ENCODE measurements at regions not wholly inside any gene's neighbourhood (a gene's known extent, or its start where the extent isn't known, plus 50 kb on each side); places are given as distances from the start of the nearest gene placed in this dataset.

- Mint-ChIP-seq H3K4me1 (no peaks in the 10 kb centered on the region), H3K4me3 (no peak overlapping the region), H3K9me3 (no peaks in the 10 kb centered on the region), H3K27me3 (ENCODE audit: low read depth) (peaks cover 21% of the 10 kb centered on the region), H3K27ac (no peak overlapping the region), H3K36me3 (no peaks in the 10 kb centered on the region)
- no peak for TF ChIP-seq CTCF (IDR thresholded peaks at IDR 0.05; ENCODE audit: unreplicated experiment)
- no peak for DNase-seq (ENCODE audit: low spot score in 2 of 2, unreplicated experiment in 2 of 2)
Observed at GRCh38 chr10:62613859-62614258, 190.7 kb upstream of the ADO start.

DNA sequence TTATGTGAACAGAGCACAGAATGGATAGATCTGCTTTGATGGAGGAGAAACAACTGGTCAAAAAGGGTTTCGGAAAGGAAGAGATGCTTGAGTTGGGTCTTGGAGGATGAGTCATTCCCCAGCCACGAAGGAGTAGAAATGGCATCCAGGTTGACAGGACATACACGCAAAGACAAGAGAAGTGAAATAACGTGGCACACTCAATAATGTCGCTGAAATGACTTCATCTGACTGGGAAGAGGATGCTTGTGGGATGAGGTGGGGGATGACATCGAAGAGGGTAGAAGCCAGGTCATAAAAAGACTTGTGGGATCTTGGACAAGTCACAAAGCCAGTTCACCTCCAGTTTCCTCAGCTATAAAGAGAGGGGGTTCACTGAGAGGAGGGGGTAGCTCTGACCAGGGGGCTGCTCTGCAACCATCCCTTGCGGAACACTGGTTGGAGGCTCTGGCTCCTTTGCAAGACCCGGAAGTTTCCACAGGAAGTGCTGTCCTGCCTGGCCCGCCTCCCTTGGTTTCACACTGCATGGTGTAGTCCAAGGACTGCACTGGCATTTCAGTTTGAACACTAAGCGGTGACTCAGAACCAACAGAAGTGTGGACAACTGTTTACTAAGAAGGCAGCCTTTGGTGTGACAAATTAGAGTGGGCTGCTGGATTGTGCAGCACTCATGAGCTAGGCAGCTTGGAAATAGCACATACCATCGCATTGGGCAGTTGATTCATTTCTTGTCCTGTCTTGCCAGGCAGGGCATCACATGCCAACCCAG lies 189.9 kb upstream of the ADO start:
- no peak overlapping the region for H3K4me3 Mint-ChIP-seq
- no peak overlapping the region for H3K27ac Mint-ChIP-seq
- H3K27me3 Mint-ChIP-seq (ENCODE audit: low read depth): peaks cover 21% of the 10 kb centered on the region

DNA sequence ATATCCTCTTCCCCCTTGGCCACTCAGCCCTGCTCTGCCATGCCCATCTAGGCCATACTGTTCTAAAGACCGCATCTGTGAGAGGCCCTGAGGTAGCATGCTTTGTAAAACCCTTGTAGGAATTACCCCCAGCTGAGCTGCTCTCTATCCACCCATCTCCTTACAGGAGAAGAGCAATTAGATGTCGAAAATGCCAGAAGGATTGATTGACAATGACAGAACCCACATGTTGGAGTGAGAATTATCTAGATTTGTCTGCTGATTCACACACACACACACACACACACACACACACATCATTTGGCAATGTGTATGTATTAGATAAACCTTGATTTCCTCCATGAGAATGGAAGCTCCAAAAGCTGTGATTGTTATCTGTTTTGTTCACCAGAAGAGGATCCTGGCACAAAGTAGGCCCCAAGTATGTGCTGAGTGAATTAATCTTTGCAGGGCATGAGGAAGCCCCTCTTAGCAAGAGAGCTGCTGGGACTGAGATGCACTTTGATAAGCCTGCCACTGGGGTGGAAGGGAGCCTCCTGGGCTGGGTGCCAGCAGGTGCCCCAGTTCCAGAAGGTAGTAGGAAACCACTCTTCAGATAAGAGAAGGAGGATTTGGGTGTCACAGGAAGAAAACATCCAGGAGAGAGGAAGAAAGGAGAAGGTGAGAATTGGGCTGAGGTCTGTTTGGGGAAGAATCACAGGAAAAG lies 187.5 kb upstream of the ADO start:
- no peak for TF ChIP-seq CTCF (IDR thresholded peaks at IDR 0.05; ENCODE audit: unreplicated experiment)
- DNase-seq (ENCODE audit: low spot score in 2 of 2, unreplicated experiment in 2 of 2): no peak
- Mint-ChIP-seq H3K36me3 (no peaks in the 10 kb centered on the region), H3K4me1 (no peaks in the 10 kb centered on the region), H3K9me3 (no peaks in the 10 kb centered on the region), H3K27ac (no peak overlapping the region), H3K4me3 (no peak overlapping the region), H3K27me3 (ENCODE audit: low read depth) (peaks cover 14% of the 10 kb centered on the region)

More for the DNA sequence above, 189.9 kb upstream of the ADO start:
- no peak for TF ChIP-seq CTCF (IDR thresholded peaks at IDR 0.05; ENCODE audit: unreplicated experiment)
- no peak for DNase-seq (ENCODE audit: low spot score in 2 of 2, unreplicated experiment in 2 of 2)
- Mint-ChIP-seq H3K36me3 (no peaks in the 10 kb centered on the region), H3K4me1 (no peaks in the 10 kb centered on the region), H3K9me3 (no peaks in the 10 kb centered on the region)

DNA sequence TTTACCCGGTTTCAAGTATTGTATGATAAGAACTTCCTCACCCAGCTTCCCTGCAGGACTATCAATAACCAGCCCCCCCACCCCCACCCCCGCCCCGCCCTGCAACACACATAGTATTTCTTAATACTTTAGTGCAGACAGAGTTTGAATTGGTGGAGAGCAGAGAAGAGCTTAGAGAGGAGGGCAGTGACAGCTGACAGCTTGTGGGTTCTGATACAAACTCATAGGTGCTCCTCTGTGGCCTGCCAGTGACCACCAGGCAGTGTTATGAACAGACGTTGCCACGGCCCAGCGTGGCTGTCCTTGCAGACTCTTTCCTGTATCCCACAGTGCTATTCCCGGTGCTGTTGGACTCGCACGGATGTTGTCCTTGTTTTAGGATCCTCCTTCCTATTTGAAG lies 186.9 kb upstream of the ADO start:
- Mint-ChIP-seq H3K9me3 (no peaks in the 10 kb centered on the region), H3K4me1 (no peaks in the 10 kb centered on the region), H3K27ac (no peak overlapping the region), H3K27me3 (ENCODE audit: low read depth) (peaks cover 15% of the 10 kb centered on the region), H3K36me3 (no peaks in the 10 kb centered on the region), H3K4me3 (no peak overlapping the region)
- DNase-seq (ENCODE audit: low spot score in 2 of 2, unreplicated experiment in 2 of 2): no peak
- no peak for TF ChIP-seq CTCF (IDR thresholded peaks at IDR 0.05; ENCODE audit: unreplicated experiment)

- Mint-ChIP-seq H3K4me3 (no peak overlapping the region), H3K36me3 (no peaks in the 10 kb centered on the region), H3K9me3 (no peaks in the 10 kb centered on the region), H3K4me1 (no peaks in the 10 kb centered on the region), H3K27ac (no peak overlapping the region), H3K27me3 (ENCODE audit: low read depth) (peaks cover 15% of the 10 kb centered on the region)
- no peak for DNase-seq (ENCODE audit: low spot score in 2 of 2, unreplicated experiment in 2 of 2)
- no peak for TF ChIP-seq CTCF (IDR thresholded peaks at IDR 0.05; ENCODE audit: unreplicated experiment)
Observed at GRCh38 chr10:62618054-62618453, 186.5 kb upstream of the ADO start.

Data from mesothelial cell of epicardium (in vitro differentiated cells).